Endothelial cell of umbilical vein (primary cell): ENCODE measurements at regions not wholly inside any gene's neighbourhood (a gene's known extent, or its start where the extent isn't known, plus 50 kb on each side); places are given as distances from the start of the nearest gene placed in this dataset.

Source experiments
- BruUV-seq: library from RNA; stranded (reverse); fragments of 400-500 nt; replicated peaks from 2 replicates; lab custom pipeline; 2021; lab: Mats Ljungman, UMichigan
- CTCF ChIA-PET: fragments of 300-600, 350-600 bp; sonication (Branson Sonifier 250); formaldehyde crosslinking; loops from one replicate; lab custom pipeline; 2021; ENCODE audit warnings: antibody characterized with exemption, inconsistent platforms; lab: Charles Lee
- POLR2A ChIA-PET: fragments of 300-600, 350-600 bp; sonication (Branson Sonifier 250); formaldehyde crosslinking; loops from one replicate; lab custom pipeline; 2021; ENCODE audit warnings: antibody characterized with exemption, inconsistent platforms; lab: Charles Lee
- DNase-seq: peaks from one replicate; pipeline ENCODE4 v3.0.0-alpha.2; 2011; ENCODE audit warnings: low read depth, low spot score
- FAIRE-seq: peaks from 2 replicates; lab custom pipeline; 2011; peaks lifted over from hg19 to GRCh38; lab: Jason Lieb, UNC
- H2AFZ ChIP-seq: 2 replicates; pipeline ENCODE4 v1.6.0; 2012; ENCODE audit warnings: low read depth, low read length, control low read depth, inconsistent platforms
- H3K27ac ChIP-seq: 2 replicates; pipeline ENCODE4 v1.5.1; 2011; ENCODE audit warnings: low read depth, mild to moderate bottlenecking, control low read depth, low read length, moderate library complexity; ENCODE audit not compliant: insufficient read depth
- H3K27me3 ChIP-seq, 2 experiments: 2 replicates each; pipeline versions ENCODE4 v1.6.0 to v1.6.1; 2011; ENCODE audit warnings: low read length in 2 of 2, mixed read lengths in 1 of 2; ENCODE audit not compliant: control insufficient read depth in 2 of 2, insufficient read depth in 2 of 2
- H3K36me3 ChIP-seq, 2 experiments: 2 replicates in 1 of 2; 3 replicates in 1 of 2; pipeline ENCODE4 v1.5.1; 2011; ENCODE audit warnings: low read length in 2 of 2, mild to moderate bottlenecking in 1 of 2, moderate library complexity in 1 of 2; ENCODE audit not compliant: control insufficient read depth in 2 of 2, insufficient read depth in 2 of 2; ENCODE audit errors: extremely low read depth in 1 of 2
- H3K4me1 ChIP-seq: 3 replicates; pipeline ENCODE4 v1.5.1; 2011; ENCODE audit warnings: mild to moderate bottlenecking, low read length; ENCODE audit not compliant: control insufficient read depth, insufficient read depth; ENCODE audit errors: extremely low read depth
- H3K4me2 ChIP-seq: 2 replicates; pipeline ENCODE4 v1.6.1; 2011; ENCODE audit warnings: low read length, control low read depth, mixed read lengths; ENCODE audit not compliant: insufficient read depth
- H3K4me3 ChIP-seq, 3 experiments: fragments of 200-600 bp in 1 of 3; sonication (generic), shearing (Covaris generic) in 1 of 3; replicated peaks in 1 of 3; 2 replicates each; pipeline ENCODE4 v1.5.1; 2011 to 2016; ENCODE audit warnings: control low read depth in 3 of 3, low read length in 3 of 3, mild to moderate bottlenecking in 2 of 3, inconsistent platforms in 1 of 3, low read depth in 1 of 3, moderate library complexity in 1 of 3; ENCODE audit not compliant: insufficient read depth in 1 of 3
- H3K79me2 ChIP-seq: 2 replicates; pipeline ENCODE4 v1.6.0; 2012; ENCODE audit warnings: low read length, inconsistent platforms; ENCODE audit not compliant: control insufficient read depth, insufficient read depth
- H3K9ac ChIP-seq: replicated peaks from 2 replicates; pipeline ENCODE3; 2011; ENCODE audit warnings: low read length, control low read depth; ENCODE audit not compliant: insufficient read depth; ENCODE audit errors: extremely low read depth
- H3K9me1 ChIP-seq: replicated peaks from 3 replicates; pipeline ENCODE4 v1.6.0; 2011; ENCODE audit warnings: mild to moderate bottlenecking, low read length; ENCODE audit not compliant: control insufficient read depth, insufficient read depth; ENCODE audit errors: extremely low read depth
- H3K9me3 ChIP-seq: replicated peaks from 2 replicates; pipeline ENCODE4 v1.5.1; 2012; ENCODE audit warnings: low read length, inconsistent platforms; ENCODE audit not compliant: control insufficient read depth, insufficient read depth
- H4K20me1 ChIP-seq: replicated peaks from 2 replicates; pipeline ENCODE3; 2011; ENCODE audit warnings: mild to moderate bottlenecking, low read length; ENCODE audit not compliant: control insufficient read depth, insufficient read depth; ENCODE audit errors: extremely low read depth
- EZH2 ChIP-seq: IDR thresholded peaks from 2 replicates; pipeline ENCODE4 v1.6.1; 2012; ENCODE audit warnings: borderline replicate concordance, low read depth, mild to moderate bottlenecking, moderate library complexity, low read length, inconsistent platforms; ENCODE audit not compliant: severe bottlenecking
- FOS ChIP-seq: IDR thresholded peaks from 2 replicates; pipeline ENCODE4 v1.6.1; 2011; ENCODE audit warnings: mild to moderate bottlenecking, low read length, moderate library complexity, borderline replicate concordance; ENCODE audit not compliant: insufficient read depth
- GATA2 ChIP-seq: IDR thresholded peaks from 2 replicates; pipeline ENCODE4 v1.7.0; 2011; ENCODE audit warnings: low read depth, mild to moderate bottlenecking, moderate library complexity, mixed read lengths, low read length; ENCODE audit not compliant: insufficient read length, insufficient read depth
- JUN ChIP-seq: IDR thresholded peaks from 2 replicates; pipeline ENCODE4 v1.6.1; 2011; ENCODE audit warnings: borderline replicate concordance, low read depth; ENCODE audit not compliant: insufficient read length, insufficient read depth
- MYC ChIP-seq: IDR thresholded peaks from one replicate; pipeline ENCODE4 v1.6.1; 2011; ENCODE audit warnings: mild to moderate bottlenecking, low read depth, low read length
- POLR2A ChIP-seq: IDR thresholded peaks from 2 replicates; pipeline ENCODE4 v1.6.1; 2012; ENCODE audit warnings: low read depth, mild to moderate bottlenecking, control low read depth, low read length
- POLR2AphosphoS5 ChIP-seq: IDR thresholded peaks from 2 replicates; pipeline ENCODE4 v1.6.1; 2012; ENCODE audit warnings: low read depth, mild to moderate bottlenecking, control low read depth, low read length, moderate library complexity; ENCODE audit not compliant: insufficient read depth
- dilution Hi-C: fragments of 300-500 bp; cut with MboI; formaldehyde crosslinking; loops from one replicate; pipeline ENCODE4 v1.15.0; 2019; ENCODE audit warnings: low sequenced_read_pairs; ENCODE audit not compliant: extremely low pct_ligation_motif_present
- intact Hi-C: fragments of 100-400 bp; cut with micrococcal nuclease; formaldehyde crosslinking; loops from one replicate; pipeline ENCODE4 v1.10.0; 2022
- TF ChIP-seq, protein P1 (sequence below), 2 donors: IDR thresholded peaks; 1 replicate in 1 of 2; 2 replicates in 1 of 2; pipeline ENCODE4 v1.5.1; 2011; ENCODE audit warnings: low read length in 2 of 2, mild to moderate bottlenecking in 2 of 2, moderate library complexity in 2 of 2, control low read depth in 1 of 2, inconsistent platforms in 1 of 2, low read depth in 1 of 2; ENCODE audit not compliant: insufficient read depth in 1 of 2; ENCODE audit errors: extremely low read depth in 1 of 2
- TF ChIP-seq, protein P2 (sequence below): IDR thresholded peaks from 2 replicates; pipeline ENCODE4 v1.6.1; 2011; ENCODE audit not compliant: insufficient read depth, insufficient read length

DNA sequence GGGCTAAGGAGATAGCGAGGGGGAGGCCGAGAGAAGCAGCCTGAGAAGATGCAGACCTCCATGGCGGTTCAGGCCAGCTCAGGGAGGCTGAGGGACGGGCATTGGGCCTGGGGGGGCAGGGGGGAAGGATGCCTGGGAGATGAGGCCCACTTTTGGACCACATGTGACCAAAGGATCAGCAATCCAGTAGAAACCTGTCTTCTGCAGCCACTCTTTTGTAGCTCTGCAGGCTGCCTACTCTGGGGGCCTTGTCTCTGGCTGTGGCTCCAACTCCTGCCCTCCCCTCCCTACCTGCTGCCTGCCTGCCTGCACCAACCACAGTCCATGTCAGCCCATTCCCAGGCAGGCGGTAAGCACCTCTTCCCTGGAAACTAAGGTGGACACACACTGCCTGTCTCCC is 106.8 kb upstream of the MLN start:
- Histone ChIP-seq H3K79me2 (no peaks in the 10 kb centered on the region), H3K4me2 (no peak overlapping the region), H3K9me1 (no peaks in the 10 kb centered on the region), H3K9me3 (no peaks in the 10 kb centered on the region), H3K4me3 (no peak overlapping the region), H3K4me1 (no peaks in the 10 kb centered on the region), H3K9ac (no peak overlapping the region), H2AFZ (no peak overlapping the region), H3K27me3 (peaks cover 10 to 13% of the 10 kb centered on the region in 2 experiments), H3K36me3 (no peaks in the 10 kb centered on the region), H4K20me1 (no peaks in the 10 kb centered on the region), H3K27ac (no peak overlapping the region)
- TF ChIP-seq FOS (no peak), JUN (no peak), GATA2 (no peak), MYC (no peak), EZH2 (no peak), POLR2A (no peak), POLR2AphosphoS5 (no peak)
- TF ChIP-seq, protein P1, sequence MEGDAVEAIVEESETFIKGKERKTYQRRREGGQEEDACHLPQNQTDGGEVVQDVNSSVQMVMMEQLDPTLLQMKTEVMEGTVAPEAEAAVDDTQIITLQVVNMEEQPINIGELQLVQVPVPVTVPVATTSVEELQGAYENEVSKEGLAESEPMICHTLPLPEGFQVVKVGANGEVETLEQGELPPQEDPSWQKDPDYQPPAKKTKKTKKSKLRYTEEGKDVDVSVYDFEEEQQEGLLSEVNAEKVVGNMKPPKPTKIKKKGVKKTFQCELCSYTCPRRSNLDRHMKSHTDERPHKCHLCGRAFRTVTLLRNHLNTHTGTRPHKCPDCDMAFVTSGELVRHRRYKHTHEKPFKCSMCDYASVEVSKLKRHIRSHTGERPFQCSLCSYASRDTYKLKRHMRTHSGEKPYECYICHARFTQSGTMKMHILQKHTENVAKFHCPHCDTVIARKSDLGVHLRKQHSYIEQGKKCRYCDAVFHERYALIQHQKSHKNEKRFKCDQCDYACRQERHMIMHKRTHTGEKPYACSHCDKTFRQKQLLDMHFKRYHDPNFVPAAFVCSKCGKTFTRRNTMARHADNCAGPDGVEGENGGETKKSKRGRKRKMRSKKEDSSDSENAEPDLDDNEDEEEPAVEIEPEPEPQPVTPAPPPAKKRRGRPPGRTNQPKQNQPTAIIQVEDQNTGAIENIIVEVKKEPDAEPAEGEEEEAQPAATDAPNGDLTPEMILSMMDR (IDR thresholded peaks at IDR 0.05; ENCODE audit: extremely low read depth in 1 of 2, insufficient read depth in 1 of 2, low read depth in 1 of 2, low read length in 2 of 2), result no peak
- TF ChIP-seq, protein P2, sequence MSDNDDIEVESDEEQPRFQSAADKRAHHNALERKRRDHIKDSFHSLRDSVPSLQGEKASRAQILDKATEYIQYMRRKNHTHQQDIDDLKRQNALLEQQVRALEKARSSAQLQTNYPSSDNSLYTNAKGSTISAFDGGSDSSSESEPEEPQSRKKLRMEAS, result no peak
- FAIRE-seq (no peak), DNase-seq (no peak)
- dilution Hi-C loops, result no loop called here
- ChIA-PET POLR2A (no interaction called here), CTCF (no interaction called here)
- intact Hi-C loops, result no loop called here
- BruUV-seq, result no TSS peak
